Thoracic aorta (tissue), 2 donors: ENCODE measurements at regions not wholly inside any gene's neighbourhood (a gene's known extent, or its start where the extent isn't known, plus 50 kb on each side); places are given as distances from the start of the nearest gene placed in this dataset.

Experiments used
- ATAC-seq: fragments of 150-250 bp; one replicate; pipeline ENCODE4 v1.8.0; 2017; ENCODE audit warnings: low read depth; ENCODE audit not compliant: insufficient number of reproducible peaks, low FRiP score
- DNase-seq: peaks from one replicate; pipeline ENCODE4 v3.0.0-alpha.2; 2020; ENCODE audit warnings: low spot score
- H3K27ac ChIP-seq, 2 donors: fragments of 200-600 bp; sonication (generic); 1 replicate in 1 of 2; 2 replicates in 1 of 2; pipeline ENCODE4 v1.5.1; 2016; ENCODE audit warnings: mild to moderate bottlenecking in 2 of 2, moderate library complexity in 2 of 2
- H3K27me3 ChIP-seq: fragments of 200-600 bp; sonication (generic); replicated peaks from 2 replicates; pipeline ENCODE4 v1.6.0; 2016; ENCODE audit warnings: mild to moderate bottlenecking; ENCODE audit not compliant: insufficient read depth
- H3K36me3 ChIP-seq: fragments of 200-600 bp; sonication (generic); one replicate; pipeline ENCODE4 v1.5.1; 2016
- H3K4me1 ChIP-seq, 2 donors: fragments of 200-600 bp; sonication (generic); 1 replicate in 1 of 2; 2 replicates in 1 of 2; pipeline versions ENCODE4 v1.5.1 to v1.6.0; 2016; ENCODE audit warnings: low read depth in 2 of 2, mild to moderate bottlenecking in 1 of 2; ENCODE audit not compliant: control insufficient read depth in 1 of 2
- H3K4me3 ChIP-seq: fragments of 200-600 bp; sonication (generic); 2 replicates; pipeline ENCODE4 v1.5.1; 2016; ENCODE audit warnings: mild to moderate bottlenecking
- H3K9me3 ChIP-seq: fragments of 200-600 bp; sonication (generic); 2 replicates; pipeline ENCODE4 v1.5.1; 2016
- CTCF ChIP-seq: fragments of 200-600 bp; sonication (generic); IDR thresholded peaks from one replicate; pipeline ENCODE4 v1.5.1; 2019; ENCODE audit warnings: antibody characterized with exemption

- Histone ChIP-seq H3K27ac (no peak overlapping the region), H3K27me3 (no peaks in the 10 kb centered on the region), H3K9me3 (no peaks in the 10 kb centered on the region), H3K4me1 (no peaks in the 10 kb centered on the region), H3K4me3 (no peak overlapping the region), H3K36me3 (no peaks in the 10 kb centered on the region)
- ATAC-seq (no peak), DNase-seq (no peak)
- TF ChIP-seq CTCF: no peak
Observed at GRCh38 chr15:98402486-98402885, 245.9 kb upstream of the IGF1R start.

GRCh38 chr15:98403169-98403568 lies 245.2 kb upstream of the IGF1R start:
- no peaks in the 10 kb centered on the region for H3K4me1 ChIP-seq
- H3K36me3 ChIP-seq: no peaks in the 10 kb centered on the region
- no peak overlapping the region for H3K27ac ChIP-seq
- no peak for TF ChIP-seq CTCF
- H3K4me3 ChIP-seq: no peak overlapping the region
- ATAC-seq (no peak), DNase-seq (no peak)
- H3K27me3 ChIP-seq: no peaks in the 10 kb centered on the region
- no peaks in the 10 kb centered on the region for H3K9me3 ChIP-seq

GRCh38 chr15:98403569-98403968 lies 244.8 kb upstream of the IGF1R start:
- Histone ChIP-seq H3K4me3 (no peak overlapping the region), H3K4me1 (no peaks in the 10 kb centered on the region), H3K9me3 (no peaks in the 10 kb centered on the region), H3K27ac (no peak overlapping the region), H3K36me3 (no peaks in the 10 kb centered on the region), H3K27me3 (no peaks in the 10 kb centered on the region)
- DNase-seq: no peak
- TF ChIP-seq CTCF: no peak
- ATAC-seq: no peak

- Histone ChIP-seq H3K27ac (no peak overlapping the region), H3K27me3 (no peaks in the 10 kb centered on the region), H3K36me3 (no peaks in the 10 kb centered on the region), H3K4me3 (no peak overlapping the region), H3K4me1 (no peaks in the 10 kb centered on the region), H3K9me3 (no peaks in the 10 kb centered on the region)
- no peak for ATAC-seq
- no peak for TF ChIP-seq CTCF
- DNase-seq: no peak
Observed at GRCh38 chr15:98405013-98405412, 243.3 kb upstream of the IGF1R start.

GRCh38 chr15:98408231-98408630 lies 240.1 kb upstream of the IGF1R start:
- no peaks in the 10 kb centered on the region for H3K27me3 ChIP-seq
- TF ChIP-seq CTCF: no peak
- no peaks in the 10 kb centered on the region for H3K4me1 ChIP-seq
- no peak overlapping the region for H3K4me3 ChIP-seq
- no peak for DNase-seq
- no peaks in the 10 kb centered on the region for H3K9me3 ChIP-seq
- H3K27ac ChIP-seq: no peak overlapping the region
- H3K36me3 ChIP-seq: no peaks in the 10 kb centered on the region
- no peak for ATAC-seq
